ENCODE measurements at regions not wholly inside any gene's neighbourhood (a gene's known extent, or its start where the extent isn't known, plus 50 kb on each side); places are given as distances from the start of the nearest gene placed in this dataset.

DNA sequence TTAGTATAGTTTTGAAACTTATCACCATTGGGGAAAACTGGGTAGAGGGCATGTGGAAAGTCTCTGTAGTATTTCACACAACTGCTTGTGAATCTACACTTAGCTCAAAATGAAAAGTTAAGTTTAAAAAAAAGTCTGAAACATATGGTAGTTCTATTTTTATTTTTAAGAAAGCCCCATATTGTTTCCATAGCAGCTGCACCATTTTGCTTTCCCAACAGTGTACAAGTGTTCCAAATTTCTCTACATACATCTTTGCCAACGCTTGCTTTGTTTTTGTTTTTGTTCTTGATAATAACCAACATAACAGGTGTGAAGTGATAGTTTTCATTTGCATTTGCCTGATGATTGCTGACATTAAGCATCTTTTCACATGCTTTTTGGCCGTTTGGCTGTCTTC is 445.2 kb downstream of the FAM181B start:
- no peaks in the 10 kb centered on the region for H3K36me3 ChIP-seq (ENCODE audit: insufficient read depth, low read length)
- no peaks in the 10 kb centered on the region for H3K79me2 ChIP-seq (ENCODE audit: insufficient read depth, low read depth, low read length)
- no peaks in the 10 kb centered on the region for H4K20me1 ChIP-seq (ENCODE audit: insufficient read depth, low read length)
- no peak overlapping the region for H2AFZ ChIP-seq (ENCODE audit: low read length)
- no peak overlapping the region for H3K4me3 ChIP-seq (ENCODE audit: low read depth, low read length, poor library complexity, severe bottlenecking)
- TF ChIP-seq CTCF (conservative IDR thresholded peaks at IDR 0.05; ENCODE audit: low read length) (no peak), EZH2phosphoT487 (IDR thresholded peaks at IDR 0.05; ENCODE audit: borderline replicate concordance, low read depth, low read length) (no peak)
- BruUV-seq (replicated peaks) = no TSS peak
- DNase-seq (ENCODE audit: low spot score) = no peak
- H3K9me3 ChIP-seq (ENCODE audit: low read length) = no peaks in the 10 kb centered on the region
- no peak overlapping the region for H3K27ac ChIP-seq (ENCODE audit: low read depth, low read length, poor library complexity, severe bottlenecking)
- intact Hi-C loops (cut with micrococcal nuclease; ENCODE audit: unreplicated experiment) = no loop called here
- ChIA-PET POLR2A (no interaction called here), CTCF (ENCODE audit: unreplicated experiment) (no interaction called here)
- H3K9me2 ChIP-seq (ENCODE audit: insufficient read depth, low read length) = no peaks in the 10 kb centered on the region
- no peaks in the 10 kb centered on the region for H3K4me1 ChIP-seq (ENCODE audit: insufficient read depth, low read length, poor library complexity, severe bottlenecking)
- H3K4me2 ChIP-seq (ENCODE audit: low read length) = no peak overlapping the region

GRCh38 chr11:82270870-82271269 is 462.8 kb downstream of the FAM181B start:
- DNase-seq (ENCODE audit: low spot score) = no peak
- Histone ChIP-seq H3K4me1 (ENCODE audit: insufficient read depth, low read length, poor library complexity, severe bottlenecking) (no peaks in the 10 kb centered on the region), H3K4me3 (ENCODE audit: low read depth, low read length, poor library complexity, severe bottlenecking) (no peak overlapping the region), H2AFZ (ENCODE audit: low read length) (no peak overlapping the region), H3K79me2 (ENCODE audit: insufficient read depth, low read depth, low read length) (no peaks in the 10 kb centered on the region), H3K9me2 (ENCODE audit: insufficient read depth, low read length) (no peaks in the 10 kb centered on the region), H3K27ac (ENCODE audit: low read depth, low read length, poor library complexity, severe bottlenecking) (no peak overlapping the region), H3K9me3 (ENCODE audit: low read length) (no peaks in the 10 kb centered on the region), H4K20me1 (ENCODE audit: insufficient read depth, low read length) (no peaks in the 10 kb centered on the region), H3K36me3 (ENCODE audit: insufficient read depth, low read length) (no peaks in the 10 kb centered on the region), H3K4me2 (ENCODE audit: low read length) (no peak overlapping the region)
- BruUV-seq (replicated peaks) = no TSS peak
- ChIA-PET CTCF (ENCODE audit: unreplicated experiment) (no interaction called here), POLR2A (interaction anchor here (1.1 kb wide), 1 partner anchor 19 kb away, joined by 3 read pairs; no protein-coding TSS in a partner anchor)
- TF ChIP-seq CTCF (conservative IDR thresholded peaks at IDR 0.05; ENCODE audit: low read length) (no peak), EZH2phosphoT487 (IDR thresholded peaks at IDR 0.05; ENCODE audit: borderline replicate concordance, low read depth, low read length) (no peak)
- intact Hi-C loops (cut with micrococcal nuclease; ENCODE audit: unreplicated experiment) = no loop called here

DNA sequence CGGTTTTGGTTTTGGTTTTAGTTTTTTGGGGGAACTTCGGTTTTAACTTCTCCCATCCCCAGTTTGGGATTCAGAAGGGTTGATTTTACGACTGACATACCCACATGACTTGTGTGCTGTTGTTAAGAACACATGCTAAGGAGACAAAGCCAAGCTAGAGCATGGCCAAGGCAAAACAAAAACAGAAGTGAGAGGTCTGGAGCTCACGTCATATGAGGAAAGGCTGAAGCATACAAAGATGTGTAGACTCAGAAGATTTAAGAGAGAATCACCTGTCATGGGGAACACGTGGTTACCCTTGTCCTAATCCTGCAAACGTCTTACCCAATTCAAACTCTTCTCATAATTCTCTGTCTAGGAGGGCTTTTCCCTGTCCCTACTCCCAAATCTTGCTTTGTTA is 465.0 kb downstream of the FAM181B start:
- no peak for TF ChIP-seq EZH2phosphoT487 (IDR thresholded peaks at IDR 0.05; ENCODE audit: borderline replicate concordance, low read depth, low read length)
- TF ChIP-seq CTCF (conservative IDR thresholded peaks at IDR 0.05; ENCODE audit: low read length) = no peak
- Histone ChIP-seq H3K79me2 (ENCODE audit: insufficient read depth, low read depth, low read length) (no peaks in the 10 kb centered on the region), H2AFZ (ENCODE audit: low read length) (no peak overlapping the region), H3K27ac (ENCODE audit: low read depth, low read length, poor library complexity, severe bottlenecking) (no peak overlapping the region), H3K4me2 (ENCODE audit: low read length) (no peak overlapping the region), H3K36me3 (ENCODE audit: insufficient read depth, low read length) (no peaks in the 10 kb centered on the region), H3K4me3 (ENCODE audit: low read depth, low read length, poor library complexity, severe bottlenecking) (no peak overlapping the region), H3K9me2 (ENCODE audit: insufficient read depth, low read length) (no peaks in the 10 kb centered on the region), H4K20me1 (ENCODE audit: insufficient read depth, low read length) (no peaks in the 10 kb centered on the region), H3K4me1 (ENCODE audit: insufficient read depth, low read length, poor library complexity, severe bottlenecking) (no peaks in the 10 kb centered on the region), H3K9me3 (ENCODE audit: low read length) (no peaks in the 10 kb centered on the region)
- POLR2A ChIA-PET = interaction anchor here (0.6 to 1.1 kb wide), 2 partner anchors 10 to 1967 kb away, joined by 3 read pairs; no protein-coding TSS in a partner anchor
- no peak for DNase-seq (ENCODE audit: low spot score)
- intact Hi-C loops (cut with micrococcal nuclease; ENCODE audit: unreplicated experiment) = no loop called here
- CTCF ChIA-PET (ENCODE audit: unreplicated experiment) = no interaction called here
- BruUV-seq (replicated peaks) = no TSS peak
